OCI-LY1 (cell line): ENCODE measurements at regions not wholly inside any gene's neighbourhood (a gene's known extent, or its start where the extent isn't known, plus 50 kb on each side); places are given as distances from the start of the nearest gene placed in this dataset.

Experiments used
- EZH2 ChIP-seq: fragments of 200-600 bp; sonication (generic), shearing (Covaris generic); IDR thresholded peaks from 2 replicates; pipeline ENCODE4 v1.8.0; 2017; ENCODE audit warnings: borderline replicate concordance, mixed run types, mild to moderate bottlenecking, antibody characterized with exemption, low read length, moderate library complexity, mixed read lengths
- TF ChIP-seq, protein P1 (sequence below): fragments of 200-600 bp; sonication (generic), shearing (Covaris generic); IDR thresholded peaks from 2 replicates; pipeline ENCODE4 v1.5.1; 2017; ENCODE audit warnings: mild to moderate bottlenecking, antibody characterized with exemption, low read length, moderate library complexity, mixed read lengths

DNA sequence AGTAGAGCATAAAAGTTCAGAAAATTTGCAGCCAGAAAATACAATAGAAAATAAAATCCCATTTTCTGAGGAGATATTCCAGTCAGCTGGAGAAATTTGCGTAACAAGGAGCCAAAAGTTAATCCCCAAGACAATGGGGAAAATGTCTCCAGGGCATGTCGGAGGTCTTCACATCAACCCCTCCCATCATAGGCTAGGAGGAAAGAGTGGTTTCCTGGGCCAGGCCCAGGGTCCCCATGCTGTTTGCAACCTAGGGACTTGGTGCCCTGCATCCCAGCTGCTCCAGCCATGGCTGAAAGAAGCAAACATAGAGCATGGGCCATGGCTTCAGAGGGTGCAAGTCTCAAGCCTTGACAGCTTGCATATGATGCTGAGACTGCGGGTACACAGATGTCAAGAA lies 255.0 kb downstream of the DTWD2 start:
- TF ChIP-seq, protein P1, sequence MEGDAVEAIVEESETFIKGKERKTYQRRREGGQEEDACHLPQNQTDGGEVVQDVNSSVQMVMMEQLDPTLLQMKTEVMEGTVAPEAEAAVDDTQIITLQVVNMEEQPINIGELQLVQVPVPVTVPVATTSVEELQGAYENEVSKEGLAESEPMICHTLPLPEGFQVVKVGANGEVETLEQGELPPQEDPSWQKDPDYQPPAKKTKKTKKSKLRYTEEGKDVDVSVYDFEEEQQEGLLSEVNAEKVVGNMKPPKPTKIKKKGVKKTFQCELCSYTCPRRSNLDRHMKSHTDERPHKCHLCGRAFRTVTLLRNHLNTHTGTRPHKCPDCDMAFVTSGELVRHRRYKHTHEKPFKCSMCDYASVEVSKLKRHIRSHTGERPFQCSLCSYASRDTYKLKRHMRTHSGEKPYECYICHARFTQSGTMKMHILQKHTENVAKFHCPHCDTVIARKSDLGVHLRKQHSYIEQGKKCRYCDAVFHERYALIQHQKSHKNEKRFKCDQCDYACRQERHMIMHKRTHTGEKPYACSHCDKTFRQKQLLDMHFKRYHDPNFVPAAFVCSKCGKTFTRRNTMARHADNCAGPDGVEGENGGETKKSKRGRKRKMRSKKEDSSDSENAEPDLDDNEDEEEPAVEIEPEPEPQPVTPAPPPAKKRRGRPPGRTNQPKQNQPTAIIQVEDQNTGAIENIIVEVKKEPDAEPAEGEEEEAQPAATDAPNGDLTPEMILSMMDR = no peak
- no peak for TF ChIP-seq EZH2
